Activated naive CD4-positive, alpha-beta T cell treated with anti-CD3 and anti-CD28 coated beads, Interleukin-2, amount 10 ng/mL, durations not matched to agents 7 days and 5 days (primary cell): ENCODE measurements at regions not wholly inside any gene's neighbourhood (a gene's known extent, or its start where the extent isn't known, plus 50 kb on each side); places are given as distances from the start of the nearest gene placed in this dataset.
A peak's percentile ranks its signal among the peaks of the same experiment; 100 is the strongest.

Experiments used
- CTCF ChIA-PET: fragments of 350-600 bp; sonication (Branson Sonifier 250); formaldehyde crosslinking; loops from one replicate; lab custom pipeline; 2021; ENCODE audit warnings: antibody characterized with exemption; lab: Charles Lee
- DNase-seq: peaks from one replicate; pipeline ENCODE4 v3.0.0-alpha.2; 2020
- H3K27ac Mint-ChIP-seq: one replicate; pipeline ENCODE4 v1.8.0; 2021; ENCODE audit warnings: mild to moderate bottlenecking, moderate library complexity, mixed read lengths
- H3K27me3 Mint-ChIP-seq: one replicate; pipeline ENCODE4 v1.8.0; 2021; ENCODE audit warnings: mild to moderate bottlenecking, mixed read lengths
- H3K36me3 Mint-ChIP-seq: one replicate; pipeline ENCODE4 v1.8.0; 2021; ENCODE audit warnings: mixed read lengths
- H3K4me1 Mint-ChIP-seq: one replicate; pipeline ENCODE4 v1.8.0; 2021; ENCODE audit warnings: mixed read lengths
- H3K4me3 Mint-ChIP-seq: one replicate; pipeline ENCODE4 v1.8.0; 2021; ENCODE audit warnings: mild to moderate bottlenecking, moderate library complexity, mixed read lengths
- H3K9me3 Mint-ChIP-seq: one replicate; pipeline ENCODE4 v1.8.0; 2021; ENCODE audit warnings: mixed read lengths

GRCh38 chr4:177012918-177013545, 220.3 kb upstream of the VEGFC start:
- no peak for DNase-seq
- no peaks in the 10 kb centered on the region for H3K36me3 Mint-ChIP-seq
- H3K27me3 Mint-ChIP-seq = no peaks in the 10 kb centered on the region
- no peaks in the 10 kb centered on the region for H3K4me1 Mint-ChIP-seq
- H3K27ac Mint-ChIP-seq = no peak overlapping the region
- no peak overlapping the region for H3K4me3 Mint-ChIP-seq
- peaks cover 7% of the 10 kb centered on the region for H3K9me3 Mint-ChIP-seq
- CTCF ChIA-PET = no interaction called here

- no peak overlapping the region for H3K27ac Mint-ChIP-seq
- no peak for DNase-seq
- peaks cover 17% of the 10 kb centered on the region for H3K9me3 Mint-ChIP-seq
- no peaks in the 10 kb centered on the region for H3K27me3 Mint-ChIP-seq
- CTCF ChIA-PET = no interaction called here
- H3K36me3 Mint-ChIP-seq = no peaks in the 10 kb centered on the region
- no peaks in the 10 kb centered on the region for H3K4me1 Mint-ChIP-seq
- no peak overlapping the region for H3K4me3 Mint-ChIP-seq
These were observed 223.9 kb upstream of the VEGFC start for GRCh38 chr4:177016541-177017141.

GRCh38 chr4:177023951-177024350, 231.2 kb upstream of the VEGFC start:
- Mint-ChIP-seq H3K27me3 (no peaks in the 10 kb centered on the region), H3K9me3 (peaks cover 18% of the 10 kb centered on the region), H3K4me1 (no peaks in the 10 kb centered on the region), H3K36me3 (no peaks in the 10 kb centered on the region), H3K27ac (no peak overlapping the region), H3K4me3 (no peak overlapping the region)
- CTCF ChIA-PET = no interaction called here
- DNase-seq = no peak

GRCh38 chr4:177032341-177032740, 239.6 kb upstream of the VEGFC start:
- H3K27me3 Mint-ChIP-seq = no peaks in the 10 kb centered on the region
- no peaks in the 10 kb centered on the region for H3K9me3 Mint-ChIP-seq
- H3K4me3 Mint-ChIP-seq = no peak overlapping the region
- H3K36me3 Mint-ChIP-seq = no peaks in the 10 kb centered on the region
- no peaks in the 10 kb centered on the region for H3K4me1 Mint-ChIP-seq
- CTCF ChIA-PET = interaction anchor here (1.9 kb wide), 1 partner anchor 15 kb away, joined by 4 read pairs; no protein-coding TSS in a partner anchor
- H3K27ac Mint-ChIP-seq = no peak overlapping the region
- no peak for DNase-seq

GRCh38 chr4:177033135-177033534, 240.4 kb upstream of the VEGFC start:
- Mint-ChIP-seq H3K27me3 (no peaks in the 10 kb centered on the region), H3K9me3 (no peaks in the 10 kb centered on the region), H3K4me1 (no peaks in the 10 kb centered on the region), H3K4me3 (no peak overlapping the region), H3K36me3 (no peaks in the 10 kb centered on the region), H3K27ac (no peak overlapping the region)
- CTCF ChIA-PET = interaction anchor here (1.5 kb wide), 1 partner anchor 14 kb away, joined by 4 read pairs; no protein-coding TSS in a partner anchor
- no peak for DNase-seq

- H3K4me1 Mint-ChIP-seq = no peaks in the 10 kb centered on the region
These were observed 240.9 kb upstream of the VEGFC start for GRCh38 chr4:177033632-177034031.

GRCh38 chr4:177041356-177041755, 248.6 kb upstream of the VEGFC start:
- Mint-ChIP-seq H3K4me3 (no peak overlapping the region), H3K4me1 (no peaks in the 10 kb centered on the region), H3K27ac (no peak overlapping the region), H3K36me3 (no peaks in the 10 kb centered on the region), H3K9me3 (no peaks in the 10 kb centered on the region), H3K27me3 (no peaks in the 10 kb centered on the region)
- no peak for DNase-seq
- CTCF ChIA-PET = no interaction called here

More at GRCh38 chr4:177033632-177034031, 240.9 kb upstream of the VEGFC start:
- no peaks in the 10 kb centered on the region for H3K36me3 Mint-ChIP-seq
- no peak overlapping the region for H3K4me3 Mint-ChIP-seq
- DNase-seq = no peak
- H3K27me3 Mint-ChIP-seq = no peaks in the 10 kb centered on the region
- H3K9me3 Mint-ChIP-seq = no peaks in the 10 kb centered on the region
- H3K27ac Mint-ChIP-seq = no peak overlapping the region
- CTCF ChIA-PET = interaction anchor here (1.5 kb wide), 1 partner anchor 14 kb away, joined by 4 read pairs; no protein-coding TSS in a partner anchor

GRCh38 chr4:177047070-177047850, 254.5 kb upstream of the VEGFC start:
- H3K36me3 Mint-ChIP-seq = no peaks in the 10 kb centered on the region
- no peaks in the 10 kb centered on the region for H3K4me1 Mint-ChIP-seq
- no peak overlapping the region for H3K27ac Mint-ChIP-seq
- peaks cover 7% of the 10 kb centered on the region for H3K27me3 Mint-ChIP-seq
- peak; percentile 71 for DNase-seq
- no peaks in the 10 kb centered on the region for H3K9me3 Mint-ChIP-seq
- CTCF ChIA-PET = interaction anchor here (0.5 to 2.0 kb wide), 31 partner anchors 8 to 1577 kb away, joined by 3 to 23 read pairs (median 4); partner anchors contain the start of gene VEGFC
- H3K4me3 Mint-ChIP-seq = no peak overlapping the region

- CTCF ChIA-PET = interaction anchor here (0.5 to 2.0 kb wide), 29 partner anchors 9 to 1578 kb away, joined by 3 to 23 read pairs (median 4); partner anchors contain the start of gene VEGFC
- no peaks in the 10 kb centered on the region for H3K4me1 Mint-ChIP-seq
- no peaks in the 10 kb centered on the region for H3K36me3 Mint-ChIP-seq
- no peak overlapping the region for H3K4me3 Mint-ChIP-seq
- H3K27ac Mint-ChIP-seq = no peak overlapping the region
- peaks cover 7% of the 10 kb centered on the region for H3K27me3 Mint-ChIP-seq
- H3K9me3 Mint-ChIP-seq = no peaks in the 10 kb centered on the region
- no peak for DNase-seq
These were observed 255.1 kb upstream of the VEGFC start for GRCh38 chr4:177047851-177048174.

- CTCF ChIA-PET = interaction anchor here (1.0 to 1.9 kb wide), 3 partner anchors 23 to 672 kb away, joined by 3 to 4 read pairs (median 3); no protein-coding TSS in a partner anchor
- no peaks in the 10 kb centered on the region for H3K9me3 Mint-ChIP-seq
- H3K4me3 Mint-ChIP-seq = no peak overlapping the region
- H3K36me3 Mint-ChIP-seq = no peaks in the 10 kb centered on the region
- DNase-seq = peak; percentile 37
- peaks cover 7% of the 10 kb centered on the region for H3K27me3 Mint-ChIP-seq
- no peak overlapping the region for H3K27ac Mint-ChIP-seq
- no peaks in the 10 kb centered on the region for H3K4me1 Mint-ChIP-seq
These were observed 258.1 kb upstream of the NEIL3 start for GRCh38 chr4:177051473-177052060.

GRCh38 chr4:177052211-177052934, 257.3 kb upstream of the NEIL3 start:
- no peaks in the 10 kb centered on the region for H3K4me1 Mint-ChIP-seq
- DNase-seq = no peak
- H3K27ac Mint-ChIP-seq = no peak overlapping the region
- H3K9me3 Mint-ChIP-seq = no peaks in the 10 kb centered on the region
- CTCF ChIA-PET = interaction anchor here (1.2 to 1.9 kb wide), 2 partner anchors 22 to 673 kb away, joined by 3 to 4 read pairs; no protein-coding TSS in a partner anchor
- H3K27me3 Mint-ChIP-seq = peaks cover 7% of the 10 kb centered on the region
- no peak overlapping the region for H3K4me3 Mint-ChIP-seq
- no peaks in the 10 kb centered on the region for H3K36me3 Mint-ChIP-seq

- Mint-ChIP-seq H3K4me3 (no peak overlapping the region), H3K9me3 (no peaks in the 10 kb centered on the region), H3K27me3 (no peaks in the 10 kb centered on the region), H3K4me1 (no peaks in the 10 kb centered on the region), H3K27ac (no peak overlapping the region), H3K36me3 (no peaks in the 10 kb centered on the region)
- DNase-seq = no peak
- CTCF ChIA-PET = interaction anchor here (2.6 kb wide), 1 partner anchor 9 kb away, joined by 23 read pairs; no protein-coding TSS in a partner anchor
These were observed 252.5 kb upstream of the NEIL3 start for GRCh38 chr4:177057186-177057585.

GRCh38 chr4:177064116-177064515, 245.6 kb upstream of the NEIL3 start:
- no peak overlapping the region for H3K4me3 Mint-ChIP-seq

More at GRCh38 chr4:177064116-177064515, 245.6 kb upstream of the NEIL3 start:
- Mint-ChIP-seq H3K36me3 (no peaks in the 10 kb centered on the region), H3K27me3 (no peaks in the 10 kb centered on the region), H3K9me3 (no peaks in the 10 kb centered on the region), H3K4me1 (no peaks in the 10 kb centered on the region), H3K27ac (no peak overlapping the region)
- CTCF ChIA-PET = no interaction called here
- no peak for DNase-seq
